Left lung (tissue), 4 donors: ENCODE measurements at regions not wholly inside any gene's neighbourhood (a gene's known extent, or its start where the extent isn't known, plus 50 kb on each side); places are given as distances from the start of the nearest gene placed in this dataset.
A peak's percentile ranks its signal among the peaks of the same experiment; 100 is the strongest.

ENCODE experiments used
- ATAC-seq: fragments of 200-7000 bp; cut with Tn5 transposase; one replicate; pipeline ENCODE4 v1.9.1; 2020; ENCODE audit warnings: moderate library complexity
- DNase-seq, 4 donors: peaks; one replicate each; pipeline ENCODE4 v3.0.0-alpha.2; 2013 to 2020
- H3K27ac ChIP-seq, 2 donors: fragments of 200-600 bp; sonication (generic) in 1 of 2; one replicate each; pipeline versions ENCODE4 v1.5.0 to v1.8.0; 2020 to 2021
- H3K27me3 ChIP-seq, 2 donors: fragments of 200-600 bp; sonication (generic) in 1 of 2; one replicate each; pipeline versions ENCODE4 v1.5.0 to v1.8.0; 2020 to 2021
- H3K36me3 ChIP-seq, 2 donors: fragments of 200-600 bp; sonication (generic) in 1 of 2; one replicate each; pipeline versions ENCODE4 v1.5.0 to v1.8.0; 2020 to 2021
- H3K4me1 ChIP-seq, 2 donors: fragments of 200-600 bp; one replicate each; pipeline ENCODE4 v1.8.0; 2021
- H3K4me3 ChIP-seq, 2 donors: fragments of 200-600 bp; sonication (generic) in 1 of 2; one replicate each; pipeline versions ENCODE4 v1.5.0 to v1.8.0; 2020 to 2021; ENCODE audit warnings: mild to moderate bottlenecking in 1 of 2
- H3K9me3 ChIP-seq, 2 donors: fragments of 200-600 bp; sonication (generic) in 1 of 2; one replicate each; pipeline versions ENCODE4 v1.5.0 to v1.8.0; 2020 to 2021
- intact Hi-C, 2 donors: fragments of 100-400 bp; cut with DNase I; formaldehyde crosslinking; loops; one replicate each; pipeline versions ENCODE4 v1.11.2 to v1.14.2; 2022
- TF ChIP-seq, protein P1 (sequence below), 2 donors: fragments of 200-600 bp; sonication (generic) in 1 of 2; IDR thresholded peaks; one replicate each; pipeline versions ENCODE4 v1.5.0 to v1.8.0; 2021; ENCODE audit warnings: antibody characterized with exemption in 2 of 2
- donor health status: DM: no; HTN: yes; CAD: no.
- donor health status: DM: no; HTN: no; CAD: no.

DNA sequence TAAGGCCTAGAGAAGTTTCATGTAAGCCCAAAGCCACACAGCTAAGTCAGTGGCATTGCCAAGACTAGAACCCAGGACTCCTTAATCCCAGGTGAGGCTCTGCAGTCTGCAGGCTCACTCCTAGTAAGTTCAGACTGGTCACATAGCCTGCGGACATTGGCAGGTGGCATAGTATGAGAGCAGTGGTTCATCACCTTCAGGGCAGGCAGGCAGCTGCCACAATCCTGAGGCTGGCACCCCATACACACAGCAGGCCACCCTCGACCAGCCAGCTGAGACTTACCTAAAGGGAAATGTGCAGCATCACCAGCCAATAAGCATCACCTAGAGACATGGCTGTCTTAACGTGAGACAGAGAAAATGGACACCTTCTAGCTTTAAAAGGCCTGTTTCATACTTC is 231.6 kb upstream of the UBASH3B start:
- Histone ChIP-seq H3K4me1 (no peaks in the 10 kb centered on the region), H3K4me3 (no peak overlapping the region), H3K36me3 (no peaks in the 10 kb centered on the region), H3K27ac (no peak overlapping the region), H3K27me3 (no peaks in the 10 kb centered on the region), H3K9me3 (no peaks in the 10 kb centered on the region)
- intact Hi-C loops: no loop called here
- no peak for DNase-seq
- no peak for ATAC-seq
- TF ChIP-seq, protein P1, sequence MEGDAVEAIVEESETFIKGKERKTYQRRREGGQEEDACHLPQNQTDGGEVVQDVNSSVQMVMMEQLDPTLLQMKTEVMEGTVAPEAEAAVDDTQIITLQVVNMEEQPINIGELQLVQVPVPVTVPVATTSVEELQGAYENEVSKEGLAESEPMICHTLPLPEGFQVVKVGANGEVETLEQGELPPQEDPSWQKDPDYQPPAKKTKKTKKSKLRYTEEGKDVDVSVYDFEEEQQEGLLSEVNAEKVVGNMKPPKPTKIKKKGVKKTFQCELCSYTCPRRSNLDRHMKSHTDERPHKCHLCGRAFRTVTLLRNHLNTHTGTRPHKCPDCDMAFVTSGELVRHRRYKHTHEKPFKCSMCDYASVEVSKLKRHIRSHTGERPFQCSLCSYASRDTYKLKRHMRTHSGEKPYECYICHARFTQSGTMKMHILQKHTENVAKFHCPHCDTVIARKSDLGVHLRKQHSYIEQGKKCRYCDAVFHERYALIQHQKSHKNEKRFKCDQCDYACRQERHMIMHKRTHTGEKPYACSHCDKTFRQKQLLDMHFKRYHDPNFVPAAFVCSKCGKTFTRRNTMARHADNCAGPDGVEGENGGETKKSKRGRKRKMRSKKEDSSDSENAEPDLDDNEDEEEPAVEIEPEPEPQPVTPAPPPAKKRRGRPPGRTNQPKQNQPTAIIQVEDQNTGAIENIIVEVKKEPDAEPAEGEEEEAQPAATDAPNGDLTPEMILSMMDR (IDR thresholded peaks at IDR 0.05): no peak

DNA sequence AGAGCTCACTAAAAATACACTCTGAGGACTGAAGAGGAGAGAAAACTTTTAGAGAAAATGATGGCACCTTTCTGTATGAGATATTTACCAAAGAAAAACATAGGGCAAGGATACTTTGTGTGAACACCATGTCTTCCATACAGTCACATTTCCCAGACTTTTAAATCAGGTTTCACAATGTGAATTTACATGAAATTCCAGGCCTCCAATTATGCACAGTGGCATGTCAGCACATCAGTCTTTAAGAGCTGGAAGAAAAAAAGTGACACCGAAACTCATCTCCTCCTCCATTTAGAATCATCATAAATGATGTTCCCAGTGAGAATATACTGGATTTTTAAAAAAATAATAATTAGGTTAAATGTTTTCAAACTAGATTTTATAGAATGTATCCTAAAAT is 232.2 kb upstream of the UBASH3B start:
- no peaks in the 10 kb centered on the region for H3K36me3 ChIP-seq
- TF ChIP-seq, protein P1 (IDR thresholded peaks at IDR 0.05): no peak
- intact Hi-C loops: no loop called here
- DNase-seq (no peak), ATAC-seq (no peak)
- no peak overlapping the region for H3K27ac ChIP-seq
- H3K4me1 ChIP-seq: no peaks in the 10 kb centered on the region
- H3K4me3 ChIP-seq: no peak overlapping the region
- no peaks in the 10 kb centered on the region for H3K9me3 ChIP-seq
- no peaks in the 10 kb centered on the region for H3K27me3 ChIP-seq

DNA sequence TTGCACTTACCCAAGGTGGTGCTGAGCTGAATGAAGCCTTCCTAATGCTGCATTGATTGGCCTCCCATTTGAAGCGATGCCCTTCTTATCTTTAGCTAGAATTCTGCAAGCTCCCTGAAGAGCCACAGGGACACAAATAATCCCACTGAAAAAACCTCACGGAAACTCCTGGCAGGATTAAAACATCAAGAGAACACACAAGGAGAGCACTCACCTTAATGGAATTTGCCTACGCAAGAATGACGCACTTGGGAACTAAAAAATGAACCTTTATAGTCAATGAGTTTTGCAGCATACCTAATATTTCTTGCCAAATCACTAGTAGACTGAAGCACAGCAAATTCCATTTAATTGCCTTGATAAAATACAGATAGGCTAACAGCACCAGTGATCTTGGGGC is 232.8 kb upstream of the UBASH3B start:
- peak; percentile 70 for ATAC-seq

DNA sequence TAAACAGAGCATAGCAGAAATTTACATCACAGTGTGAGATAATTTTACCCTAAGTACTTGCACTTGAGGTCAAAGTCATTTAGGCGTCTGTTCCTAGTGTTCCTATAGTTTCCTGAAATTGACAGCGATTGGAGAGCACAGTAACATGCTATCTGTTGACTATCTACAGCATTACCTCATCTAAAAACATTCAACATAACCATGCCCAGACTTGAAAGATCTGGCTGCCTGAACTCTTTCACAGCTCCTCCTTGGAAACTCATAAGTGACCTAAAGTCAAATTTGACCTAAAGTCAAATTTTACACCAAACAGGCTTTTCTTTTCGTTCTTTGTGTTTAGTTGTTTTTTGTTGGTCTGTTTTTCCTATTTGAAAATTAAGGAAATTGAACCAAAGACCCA is 233.8 kb upstream of the UBASH3B start:
- Histone ChIP-seq H3K36me3 (no peaks in the 10 kb centered on the region), H3K4me3 (no peak overlapping the region), H3K9me3 (no peaks in the 10 kb centered on the region), H3K27me3 (no peaks in the 10 kb centered on the region), H3K4me1 (no peaks in the 10 kb centered on the region), H3K27ac (no peak overlapping the region)
- ATAC-seq (no peak), DNase-seq (no peak)
- TF ChIP-seq, protein P1 (IDR thresholded peaks at IDR 0.05): no peak
- intact Hi-C loops: no loop called here

More for the DNA sequence above, 232.8 kb upstream of the UBASH3B start:
- intact Hi-C loops: no loop called here
- Histone ChIP-seq H3K36me3 (no peaks in the 10 kb centered on the region), H3K4me1 (no peaks in the 10 kb centered on the region), H3K27me3 (no peaks in the 10 kb centered on the region), H3K9me3 (no peaks in the 10 kb centered on the region), H3K27ac (no peak overlapping the region), H3K4me3 (no peak overlapping the region)
- TF ChIP-seq, protein P1 (IDR thresholded peaks at IDR 0.05): no peak
- peak in 1 of 4 donors; percentile 13 for DNase-seq

DNA sequence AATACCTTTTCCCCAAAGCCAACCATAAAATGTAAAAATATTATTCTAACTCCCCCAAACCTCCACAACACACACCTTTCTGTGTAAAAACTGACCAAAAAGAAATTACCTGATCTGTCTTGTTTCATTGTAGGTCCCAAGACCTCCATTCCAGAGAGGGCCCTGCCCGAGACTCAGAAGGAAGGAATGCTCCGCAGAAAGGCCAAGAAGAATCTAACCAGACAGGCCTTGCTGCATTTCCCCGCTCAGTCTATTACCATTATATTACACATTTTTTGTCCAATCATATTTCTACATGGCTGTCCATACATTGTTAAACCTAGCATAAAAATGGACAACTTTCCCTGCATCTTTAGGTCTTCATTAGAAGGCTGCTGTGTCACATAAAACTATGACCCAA is 237.5 kb upstream of the UBASH3B start:
- ATAC-seq (no peak), DNase-seq (no peak)
- intact Hi-C loops: no loop called here
- Histone ChIP-seq H3K9me3 (peaks cover 0 to 26% of the 10 kb centered on the region in 2 donors), H3K27me3 (no peaks in the 10 kb centered on the region), H3K4me3 (no peak overlapping the region), H3K27ac (no peak overlapping the region), H3K4me1 (no peaks in the 10 kb centered on the region), H3K36me3 (no peaks in the 10 kb centered on the region)
- TF ChIP-seq, protein P1 (IDR thresholded peaks at IDR 0.05): no peak
